Retinal pigment epithelial cell (primary cell): ENCODE measurements at regions not wholly inside any gene's neighbourhood (a gene's known extent, or its start where the extent isn't known, plus 50 kb on each side); places are given as distances from the start of the nearest gene placed in this dataset.

ENCODE experiments used
- DNase-seq: peaks from one replicate; pipeline ENCODE4 v3.0.0-alpha.2; 2010; ENCODE audit warnings: low read depth
- H3K4me3 ChIP-seq: 2 replicates; pipeline ENCODE4 v1.5.1; 2011; ENCODE audit warnings: mild to moderate bottlenecking, low read length, control low read depth, moderate library complexity
- TF ChIP-seq, protein P1 (sequence below): conservative IDR thresholded peaks from 2 replicates; pipeline ENCODE4 v1.5.1; 2011; ENCODE audit warnings: low read depth, low read length, control low read depth, inconsistent platforms

GRCh38 chr5:68365889-68366288, 150.3 kb downstream of the PIK3R1 start:
- no peak for DNase-seq
- TF ChIP-seq, protein P1, sequence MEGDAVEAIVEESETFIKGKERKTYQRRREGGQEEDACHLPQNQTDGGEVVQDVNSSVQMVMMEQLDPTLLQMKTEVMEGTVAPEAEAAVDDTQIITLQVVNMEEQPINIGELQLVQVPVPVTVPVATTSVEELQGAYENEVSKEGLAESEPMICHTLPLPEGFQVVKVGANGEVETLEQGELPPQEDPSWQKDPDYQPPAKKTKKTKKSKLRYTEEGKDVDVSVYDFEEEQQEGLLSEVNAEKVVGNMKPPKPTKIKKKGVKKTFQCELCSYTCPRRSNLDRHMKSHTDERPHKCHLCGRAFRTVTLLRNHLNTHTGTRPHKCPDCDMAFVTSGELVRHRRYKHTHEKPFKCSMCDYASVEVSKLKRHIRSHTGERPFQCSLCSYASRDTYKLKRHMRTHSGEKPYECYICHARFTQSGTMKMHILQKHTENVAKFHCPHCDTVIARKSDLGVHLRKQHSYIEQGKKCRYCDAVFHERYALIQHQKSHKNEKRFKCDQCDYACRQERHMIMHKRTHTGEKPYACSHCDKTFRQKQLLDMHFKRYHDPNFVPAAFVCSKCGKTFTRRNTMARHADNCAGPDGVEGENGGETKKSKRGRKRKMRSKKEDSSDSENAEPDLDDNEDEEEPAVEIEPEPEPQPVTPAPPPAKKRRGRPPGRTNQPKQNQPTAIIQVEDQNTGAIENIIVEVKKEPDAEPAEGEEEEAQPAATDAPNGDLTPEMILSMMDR: no peak
- no peak overlapping the region for H3K4me3 ChIP-seq

- DNase-seq: no peak
- H3K4me3 ChIP-seq: no peak overlapping the region
- TF ChIP-seq, protein P1: no peak
Measured at GRCh38 chr5:68367287-68367686, 151.7 kb downstream of the PIK3R1 start.

- no peak overlapping the region for H3K4me3 ChIP-seq
- TF ChIP-seq, protein P1: no peak
- DNase-seq: no peak
Measured at GRCh38 chr5:68367717-68368116, 152.2 kb downstream of the PIK3R1 start.

- TF ChIP-seq, protein P1: no peak
- DNase-seq: no peak
- no peak overlapping the region for H3K4me3 ChIP-seq
Measured at GRCh38 chr5:68368311-68369022, 152.9 kb downstream of the PIK3R1 start.

GRCh38 chr5:68369023-68369359, 153.4 kb downstream of the PIK3R1 start:
- TF ChIP-seq, protein P1: no peak
- no peak for DNase-seq
- no peak overlapping the region for H3K4me3 ChIP-seq

DNA sequence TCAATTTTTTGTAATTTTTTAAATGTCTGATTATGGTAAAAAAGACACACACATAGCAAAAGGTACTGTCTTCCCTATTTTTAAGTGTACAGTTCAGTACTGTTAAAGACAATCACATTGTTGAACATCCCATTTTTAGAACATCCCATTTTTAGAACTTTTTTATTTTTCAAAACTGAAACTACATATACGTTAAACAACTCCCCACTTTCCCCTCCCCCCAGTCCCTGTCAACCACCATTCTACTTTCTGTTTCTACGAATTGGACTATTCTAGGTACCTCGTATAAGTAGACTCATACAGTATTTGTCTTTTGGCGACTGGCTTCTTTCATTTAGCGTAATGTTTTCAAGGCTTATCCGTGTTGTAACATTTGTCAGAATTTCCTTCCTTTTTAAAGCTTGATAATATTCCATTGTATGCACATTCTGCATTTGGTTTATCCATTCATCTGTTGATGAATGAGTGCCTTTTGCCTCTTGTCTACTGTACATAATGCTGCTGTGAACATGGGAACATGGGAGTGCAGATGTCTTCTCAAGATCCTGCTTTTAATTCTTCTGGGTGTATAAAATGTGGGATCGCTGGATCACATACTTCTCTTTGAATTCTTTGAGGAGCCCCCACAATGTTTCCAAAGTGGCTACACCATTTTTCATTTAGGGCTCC, 154.0 kb downstream of the PIK3R1 start:
- TF ChIP-seq, protein P1: no peak
- DNase-seq: no peak
- H3K4me3 ChIP-seq: no peak overlapping the region

- H3K4me3 ChIP-seq: no peak overlapping the region
Measured at GRCh38 chr5:68370196-68370595, 154.6 kb downstream of the PIK3R1 start.

More at GRCh38 chr5:68370196-68370595, 154.6 kb downstream of the PIK3R1 start:
- DNase-seq: no peak
- TF ChIP-seq, protein P1: no peak
